ENCODE measurements at regions not wholly inside any gene's neighbourhood (a gene's known extent, or its start where the extent isn't known, plus 50 kb on each side); places are given as distances from the start of the nearest gene placed in this dataset.

DNA sequence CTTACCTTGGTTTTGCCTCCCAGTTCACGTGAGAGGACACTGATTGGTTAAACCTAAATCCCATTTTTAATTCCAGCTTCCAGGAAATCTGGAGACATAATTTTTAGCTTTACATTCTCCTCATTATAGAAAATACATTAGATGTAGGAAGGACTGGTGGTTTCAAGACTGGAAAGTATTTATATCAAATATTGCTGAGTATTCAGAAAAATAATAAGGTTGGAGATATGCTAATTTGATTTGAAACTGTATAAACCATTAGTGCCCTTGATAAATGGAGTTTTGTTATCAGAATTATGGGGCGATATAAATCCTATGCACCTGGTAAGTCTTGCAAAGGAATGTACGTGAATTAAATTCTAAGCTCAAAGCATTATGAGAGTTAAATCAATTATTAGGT, 218.0 kb upstream of the ADGRL4 start:
- TF ChIP-seq, protein P1, sequence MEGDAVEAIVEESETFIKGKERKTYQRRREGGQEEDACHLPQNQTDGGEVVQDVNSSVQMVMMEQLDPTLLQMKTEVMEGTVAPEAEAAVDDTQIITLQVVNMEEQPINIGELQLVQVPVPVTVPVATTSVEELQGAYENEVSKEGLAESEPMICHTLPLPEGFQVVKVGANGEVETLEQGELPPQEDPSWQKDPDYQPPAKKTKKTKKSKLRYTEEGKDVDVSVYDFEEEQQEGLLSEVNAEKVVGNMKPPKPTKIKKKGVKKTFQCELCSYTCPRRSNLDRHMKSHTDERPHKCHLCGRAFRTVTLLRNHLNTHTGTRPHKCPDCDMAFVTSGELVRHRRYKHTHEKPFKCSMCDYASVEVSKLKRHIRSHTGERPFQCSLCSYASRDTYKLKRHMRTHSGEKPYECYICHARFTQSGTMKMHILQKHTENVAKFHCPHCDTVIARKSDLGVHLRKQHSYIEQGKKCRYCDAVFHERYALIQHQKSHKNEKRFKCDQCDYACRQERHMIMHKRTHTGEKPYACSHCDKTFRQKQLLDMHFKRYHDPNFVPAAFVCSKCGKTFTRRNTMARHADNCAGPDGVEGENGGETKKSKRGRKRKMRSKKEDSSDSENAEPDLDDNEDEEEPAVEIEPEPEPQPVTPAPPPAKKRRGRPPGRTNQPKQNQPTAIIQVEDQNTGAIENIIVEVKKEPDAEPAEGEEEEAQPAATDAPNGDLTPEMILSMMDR (IDR thresholded peaks at IDR 0.05), result no peak
- no peak for TF ChIP-seq POLR2A (IDR thresholded peaks at IDR 0.05)
